ENCODE measurements at regions not wholly inside any gene's neighbourhood (a gene's known extent, or its start where the extent isn't known, plus 50 kb on each side); places are given as distances from the start of the nearest gene placed in this dataset.

- no peak for TF ChIP-seq CTCF (IDR thresholded peaks at IDR 0.05)
- Mint-ChIP-seq H3K36me3 (ENCODE audit: low read depth) (no peaks in the 10 kb centered on the region), H3K4me3 (ENCODE audit: unreplicated experiment) (no peak overlapping the region), H3K9me3 (ENCODE audit: low read depth) (no peaks in the 10 kb centered on the region), H3K27me3 (ENCODE audit: low read depth) (no peaks in the 10 kb centered on the region), H3K27ac (ENCODE audit: unreplicated experiment) (no peak overlapping the region), H3K4me1 (ENCODE audit: low read depth) (no peaks in the 10 kb centered on the region)
- no peak for DNase-seq (ENCODE audit: low spot score)
These were observed 56.4 kb upstream of the TRPC4 start for GRCh38 chr13:37925878-37926473.

GRCh38 chr13:37923236-37923635 lies 53.7 kb upstream of the TRPC4 start:
- Mint-ChIP-seq H3K4me1 (ENCODE audit: low read depth) (peaks cover 3% of the 10 kb centered on the region), H3K27ac (ENCODE audit: unreplicated experiment) (no peak overlapping the region), H3K4me3 (ENCODE audit: unreplicated experiment) (no peak overlapping the region), H3K36me3 (ENCODE audit: low read depth) (no peaks in the 10 kb centered on the region), H3K27me3 (ENCODE audit: low read depth) (no peaks in the 10 kb centered on the region), H3K9me3 (ENCODE audit: low read depth) (no peaks in the 10 kb centered on the region)
- no peak for TF ChIP-seq CTCF (IDR thresholded peaks at IDR 0.05)
- no peak for DNase-seq (ENCODE audit: low spot score)

- peaks cover 10% of the 10 kb centered on the region for H3K9me3 Mint-ChIP-seq (ENCODE audit: low read depth)
- no peak for TF ChIP-seq CTCF (IDR thresholded peaks at IDR 0.05)
- peaks cover 4% of the 10 kb centered on the region for H3K36me3 Mint-ChIP-seq (ENCODE audit: low read depth)
- H3K4me1 Mint-ChIP-seq (ENCODE audit: low read depth), result peaks cover 10% of the 10 kb centered on the region
- no peak for DNase-seq (ENCODE audit: low spot score)
- H3K27me3 Mint-ChIP-seq (ENCODE audit: low read depth), result no peaks in the 10 kb centered on the region
- no peak overlapping the region for H3K4me3 Mint-ChIP-seq (ENCODE audit: unreplicated experiment)
- H3K27ac Mint-ChIP-seq (ENCODE audit: unreplicated experiment), result no peak overlapping the region
These were observed 49.8 kb upstream of the TRPC4 start for GRCh38 chr13:37919329-37919880.
